C4-2B (cell line): ENCODE measurements at regions not wholly inside any gene's neighbourhood (a gene's known extent, or its start where the extent isn't known, plus 50 kb on each side); places are given as distances from the start of the nearest gene placed in this dataset.

ENCODE experiments used
- CTCF ChIP-seq: fragments of 450-650 bp; conservative IDR thresholded peaks from 2 replicates; pipeline ENCODE4 v1.5.1; 2017; ENCODE audit warnings: mild to moderate bottlenecking
- ZFX ChIP-seq: fragments of 450-650 bp; IDR thresholded peaks from 2 replicates; pipeline ENCODE4 v1.6.1; 2017

DNA sequence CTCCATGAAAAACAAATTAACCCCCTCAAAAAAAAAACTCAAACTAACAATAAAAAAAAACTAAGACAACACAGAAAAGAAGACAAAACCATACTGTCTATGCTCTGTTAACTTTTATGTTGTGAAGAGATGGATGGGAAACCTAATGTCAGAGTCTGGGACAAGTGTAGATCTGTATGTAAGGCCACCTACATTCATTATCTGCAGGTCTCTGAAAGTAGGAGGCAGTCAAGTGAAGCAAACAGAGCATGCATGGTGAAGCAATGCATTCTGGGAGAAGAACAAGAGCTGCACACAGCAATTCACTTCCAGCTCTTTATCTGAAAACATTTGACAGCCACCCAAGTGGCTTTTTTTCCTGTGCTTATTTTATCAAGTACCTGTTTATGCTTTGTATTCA, 452.0 kb downstream of the EPHA7 start:
- no peak for TF ChIP-seq CTCF
- TF ChIP-seq ZFX = no peak
